GM18867 (cell line): ENCODE measurements at regions not wholly inside any gene's neighbourhood (a gene's known extent, or its start where the extent isn't known, plus 50 kb on each side); places are given as distances from the start of the nearest gene placed in this dataset.

ENCODE experiments used
- ATAC-seq: cut with Tn5 transposase; IDR thresholded peaks from one replicate; pipeline ENCODE4 v1.9.1; 2021; ENCODE audit warnings: mild to moderate bottlenecking, moderate library complexity; ENCODE audit not compliant: unreplicated experiment

- ATAC-seq = no peak
Observed at GRCh38 chr15:77823736-77824135, 191.0 kb upstream of the LINGO1 start.

- no peak for ATAC-seq
Observed at GRCh38 chr15:77822631-77823230, 190.0 kb upstream of the LINGO1 start.

GRCh38 chr15:77821959-77822256, 189.2 kb upstream of the LINGO1 start:
- no peak for ATAC-seq

GRCh38 chr15:77821188-77821958, 188.7 kb upstream of the LINGO1 start:
- no peak for ATAC-seq

GRCh38 chr15:77819851-77820728, 187.4 kb upstream of the LINGO1 start:
- no peak for ATAC-seq

GRCh38 chr15:77819048-77819850, 186.5 kb upstream of the LINGO1 start:
- no peak for ATAC-seq

GRCh38 chr15:77818484-77819047, 185.9 kb upstream of the LINGO1 start:
- no peak for ATAC-seq

- no peak for ATAC-seq
Observed at GRCh38 chr15:77817434-77817833, 184.7 kb upstream of the LINGO1 start.

GRCh38 chr15:77816983-77817382, 184.3 kb upstream of the LINGO1 start:
- ATAC-seq = no peak

GRCh38 chr15:77815015-77815414, 182.3 kb upstream of the LINGO1 start:
- no peak for ATAC-seq

GRCh38 chr15:77812664-77813063, 180.0 kb upstream of the LINGO1 start:
- ATAC-seq = no peak

GRCh38 chr15:77811270-77811669, 178.6 kb upstream of the LINGO1 start:
- no peak for ATAC-seq

GRCh38 chr15:77810130-77810571, 177.4 kb upstream of the LINGO1 start:
- ATAC-seq = no peak

- no peak for ATAC-seq
Observed at GRCh38 chr15:77808581-77809177, 176.0 kb upstream of the LINGO1 start.

- ATAC-seq = no peak
Observed at GRCh38 chr15:77808075-77808474, 175.4 kb upstream of the LINGO1 start.

- no peak for ATAC-seq
Observed at GRCh38 chr15:77807611-77808010, 174.9 kb upstream of the LINGO1 start.

GRCh38 chr15:77807115-77807514, 174.4 kb upstream of the LINGO1 start:
- no peak for ATAC-seq

- no peak for ATAC-seq
Observed at GRCh38 chr15:77804210-77804609, 171.5 kb upstream of the LINGO1 start.

- ATAC-seq = no peak
Observed at GRCh38 chr15:77803487-77803886, 170.8 kb upstream of the LINGO1 start.

- no peak for ATAC-seq
Observed at GRCh38 chr15:77800305-77800704, 167.6 kb upstream of the LINGO1 start.
